ENCODE measurements at regions not wholly inside any gene's neighbourhood (a gene's known extent, or its start where the extent isn't known, plus 50 kb on each side); places are given as distances from the start of the nearest gene placed in this dataset.

GRCh38 chrX:102883491-102883890 lies 53.6 kb upstream of the RAB40AL start:
- TF ChIP-seq CTCF (conservative IDR thresholded peaks at IDR 0.05; ENCODE audit: low read depth, low read length), result no peak
- TF ChIP-seq EZH2 (IDR thresholded peaks at IDR 0.05; ENCODE audit: low read length, unreplicated experiment), result no peak
- no peak for TF ChIP-seq EZH2phosphoT487 (IDR thresholded peaks at IDR 0.05; ENCODE audit: borderline replicate concordance, low read length)
